H1 (cell line): ENCODE measurements at regions not wholly inside any gene's neighbourhood (a gene's known extent, or its start where the extent isn't known, plus 50 kb on each side); places are given as distances from the start of the nearest gene placed in this dataset.

Experiments
- CTCF ChIA-PET: fragments of 300-600 bp; sonication (Branson Sonifier 250); formaldehyde crosslinking; loops from one replicate; lab custom pipeline; 2021; ENCODE audit not compliant: partially characterized antibody; lab: Charles Lee
- POLR2A ChIA-PET: fragments of 300-600 bp; sonication (Branson Sonifier 250); formaldehyde crosslinking; loops from one replicate; lab custom pipeline; 2021; ENCODE audit warnings: inconsistent platforms; ENCODE audit not compliant: partially characterized antibody; lab: Charles Lee
- DNase-seq, 2 experiments: peaks; one replicate each; pipeline versions ENCODE4 v3.0.0 to v3.0.0-alpha.2; 2010 to 2022; ENCODE audit warnings: low spot score in 2 of 2, low read depth in 1 of 2, mixed read lengths in 1 of 2
- FAIRE-seq: peaks from 2 replicates; lab custom pipeline; 2011; peaks lifted over from hg19 to GRCh38; lab: Jason Lieb, UNC
- H2AFZ ChIP-seq: 2 replicates; pipeline ENCODE4 v1.8.1; 2012; ENCODE audit warnings: low read length, inconsistent platforms
- H2AK5ac ChIP-seq: 2 replicates; pipeline ENCODE4 v1.6.1; 2013; ENCODE audit warnings: low read depth, low read length
- H2BK120ac ChIP-seq: replicated peaks from 2 replicates; pipeline ENCODE3; 2013; ENCODE audit warnings: low read depth, low read length, inconsistent platforms
- H2BK12ac ChIP-seq: 2 replicates; pipeline ENCODE4 v1.6.1; 2013; ENCODE audit warnings: low read depth, low read length
- H2BK15ac ChIP-seq: 2 replicates; pipeline ENCODE4 v1.6.1; 2013; ENCODE audit warnings: low read length
- H2BK20ac ChIP-seq: 2 replicates; pipeline ENCODE4 v1.6.1; 2013; ENCODE audit warnings: low read length
- H2BK5ac ChIP-seq: 2 replicates; pipeline ENCODE4 v1.6.1; 2013; ENCODE audit warnings: low read depth, low read length
- H3K14ac ChIP-seq: 2 replicates; pipeline ENCODE4 v1.6.1; 2013; ENCODE audit warnings: inconsistent platforms; ENCODE audit not compliant: insufficient read length
- H3K18ac ChIP-seq: 2 replicates; pipeline ENCODE4 v1.6.1; 2013; ENCODE audit warnings: low read length; ENCODE audit errors: extremely low read depth
- H3K23ac ChIP-seq: 2 replicates; pipeline ENCODE4 v1.6.1; 2013; ENCODE audit warnings: inconsistent platforms; ENCODE audit not compliant: insufficient read length
- H3K23me2 ChIP-seq: 2 replicates; pipeline ENCODE4 v1.6.1; 2013; ENCODE audit warnings: low read depth, low read length
- H3K27ac ChIP-seq: 2 replicates; pipeline ENCODE4 v1.6.1; 2011; ENCODE audit warnings: low read depth, low read length, inconsistent platforms
- H3K27me3 ChIP-seq, 4 experiments: replicated peaks in 1 of 4; 1 replicate in 1 of 4; 2 replicates in 3 of 4; pipeline versions ENCODE4 v1.6.1 to v1.8.1; 2011 to 2013; ENCODE audit warnings: low read length in 3 of 4, mild to moderate bottlenecking in 3 of 4, inconsistent platforms in 2 of 4, mixed read lengths in 2 of 4, moderate library complexity in 1 of 4; ENCODE audit not compliant: control insufficient read depth in 3 of 4, insufficient read depth in 3 of 4; ENCODE audit errors: extremely low read depth in 1 of 4
- H3K36me3 ChIP-seq, 4 experiments: 2 replicates each; pipeline versions ENCODE4 v1.6.1 to v1.8.1; 2011 to 2013; ENCODE audit warnings: mild to moderate bottlenecking in 4 of 4, low read length in 3 of 4, moderate library complexity in 2 of 4, control low read depth in 1 of 4, inconsistent platforms in 1 of 4; ENCODE audit not compliant: insufficient read depth in 4 of 4, control insufficient read depth in 2 of 4
- H3K4ac ChIP-seq: replicated peaks from 2 replicates; pipeline ENCODE3; 2013; ENCODE audit warnings: low read length, low read depth, mixed read lengths, inconsistent platforms; ENCODE audit not compliant: insufficient read length
- H3K4me1 ChIP-seq, 4 experiments: replicated peaks in 1 of 4; 1 replicate in 1 of 4; 2 replicates in 3 of 4; pipeline versions ENCODE4 v1.6.1 to v1.8.1; 2011 to 2013; ENCODE audit warnings: low read length in 3 of 4, inconsistent platforms in 2 of 4, mixed read lengths in 1 of 4; ENCODE audit not compliant: insufficient read depth in 4 of 4, control insufficient read depth in 3 of 4
- H3K4me2 ChIP-seq, 2 experiments: 2 replicates each; pipeline versions ENCODE4 v1.6.1 to v1.8.1; 2011 to 2013; ENCODE audit warnings: low read depth in 2 of 2, low read length in 2 of 2, control low read depth in 1 of 2, inconsistent platforms in 1 of 2, mild to moderate bottlenecking in 1 of 2; ENCODE audit not compliant: insufficient read depth in 1 of 2
- H3K4me3 ChIP-seq, 4 experiments: fragments of 200-600, 300-600 bp in 1 of 4; sonication (generic), shearing (Covaris generic), sonication (Bioruptor Twin) in 1 of 4; 2 replicates each; pipeline versions ENCODE4 v1.5.1 to v1.8.1; 2011 to 2016; ENCODE audit warnings: low read length in 4 of 4, low read depth in 3 of 4, control low read depth in 2 of 4, inconsistent platforms in 2 of 4, mild to moderate bottlenecking in 2 of 4, mixed read lengths in 1 of 4, moderate library complexity in 1 of 4; ENCODE audit not compliant: insufficient read depth in 2 of 4; ENCODE audit errors: extremely low read depth in 1 of 4
- H3K56ac ChIP-seq: replicated peaks from 2 replicates; pipeline ENCODE3; 2013; ENCODE audit warnings: low read depth, mild to moderate bottlenecking, mixed read lengths, low read length, inconsistent platforms; ENCODE audit not compliant: insufficient read length
- H3K79me1 ChIP-seq: 2 replicates; pipeline ENCODE4 v1.6.1; 2013; ENCODE audit warnings: low read depth, low read length, control low read depth
- H3K79me2 ChIP-seq, 2 experiments: 2 replicates each; pipeline versions ENCODE4 v1.6.1 to v1.8.1; 2012 to 2013; ENCODE audit warnings: low read length in 2 of 2, mild to moderate bottlenecking in 2 of 2, inconsistent platforms in 1 of 2; ENCODE audit not compliant: insufficient read depth in 2 of 2, control insufficient read depth in 1 of 2
- H3K9ac ChIP-seq, 4 experiments: replicated peaks in 1 of 4; 1 replicate in 1 of 4; 2 replicates in 3 of 4; pipeline versions ENCODE4 v1.6.1 to v1.8.1; 2011 to 2013; ENCODE audit warnings: low read depth in 3 of 4, low read length in 3 of 4, control low read depth in 2 of 4, mild to moderate bottlenecking in 2 of 4, moderate library complexity in 2 of 4, inconsistent platforms in 1 of 4; ENCODE audit errors: extremely low read depth in 1 of 4
- H3K9me3 ChIP-seq, 2 experiments: 2 replicates each; pipeline versions ENCODE4 v1.6.1 to v1.8.1; 2012 to 2013; ENCODE audit warnings: mild to moderate bottlenecking in 2 of 2, moderate library complexity in 2 of 2, control low read depth in 1 of 2, inconsistent platforms in 1 of 2, low read depth in 1 of 2, low read length in 1 of 2, mixed read lengths in 1 of 2; ENCODE audit not compliant: insufficient read depth in 2 of 2
- H4K20me1 ChIP-seq, 2 experiments: replicated peaks in 1 of 2; 2 replicates each; pipeline versions ENCODE3 to v1.8.1; 2011 to 2013; ENCODE audit warnings: inconsistent platforms in 2 of 2, low read length in 2 of 2, mild to moderate bottlenecking in 1 of 2; ENCODE audit not compliant: insufficient read depth in 2 of 2, control insufficient read depth in 1 of 2
- H4K5ac ChIP-seq: 2 replicates; pipeline ENCODE4 v1.6.1; 2013; ENCODE audit warnings: low read length, low read depth, mixed read lengths, inconsistent platforms; ENCODE audit not compliant: insufficient read length
- H4K8ac ChIP-seq: 2 replicates; pipeline ENCODE4 v1.8.0; 2013; ENCODE audit warnings: mild to moderate bottlenecking, moderate library complexity, low read length, inconsistent platforms; ENCODE audit not compliant: insufficient read depth; ENCODE audit errors: extremely low read depth
- H4K91ac ChIP-seq: replicated peaks from 2 replicates; pipeline ENCODE3; 2013; ENCODE audit warnings: low read length, mixed read lengths, inconsistent platforms; ENCODE audit not compliant: insufficient read length
- BRCA1 ChIP-seq: IDR thresholded peaks from 2 replicates; pipeline ENCODE4 v1.6.1; 2012; ENCODE audit warnings: low read depth, low read length, improper control_type of control experiment
- CBX8 ChIP-seq: fragments of 300-800, 300-1000 bp; sonication (generic); IDR thresholded peaks from 2 replicates; pipeline ENCODE4 v1.7.1; 2016; ENCODE audit warnings: low read depth, low read length, borderline replicate concordance
- CTBP2 ChIP-seq: IDR thresholded peaks from 2 replicates; pipeline ENCODE4 v1.7.0; 2011; ENCODE audit warnings: borderline replicate concordance, mild to moderate bottlenecking, moderate library complexity, mixed read lengths, low read length; ENCODE audit not compliant: insufficient read depth, insufficient read length
- JUN ChIP-seq: IDR thresholded peaks from 2 replicates; pipeline ENCODE4 v1.6.1; 2011; ENCODE audit warnings: low read depth, mild to moderate bottlenecking, improper control_type of control experiment, low read length
- JUND ChIP-seq: IDR thresholded peaks from 2 replicates; pipeline ENCODE4 v1.6.1; 2011; ENCODE audit warnings: mild to moderate bottlenecking, improper control_type of control experiment, low read length
- RXRA ChIP-seq: IDR thresholded peaks from 2 replicates; pipeline ENCODE4 v1.6.1; 2011; ENCODE audit warnings: low read depth, mild to moderate bottlenecking, low read length, moderate library complexity; ENCODE audit not compliant: insufficient read depth
- SAP30 ChIP-seq: fragments of 300-600 bp; sonication (generic); IDR thresholded peaks from 2 replicates; pipeline ENCODE4 v1.7.1; 2012; ENCODE audit warnings: low read length, moderate library complexity, mild to moderate bottlenecking, inconsistent platforms; ENCODE audit not compliant: insufficient read depth, insufficient replicate concordance
- TAF7 ChIP-seq: optimal IDR thresholded peaks from 2 replicates; pipeline ENCODE3; 2011; ENCODE audit warnings: low read depth, mild to moderate bottlenecking, inconsistent platforms, low read length, moderate library complexity, borderline replicate concordance
- TBP ChIP-seq: IDR thresholded peaks from 2 replicates; pipeline ENCODE4 v1.6.1; 2011; ENCODE audit warnings: low read depth, low read length, improper control_type of control experiment
- WGBS, 2 experiments: shearing (Covaris generic) in 1 of 2; methylation state at CpG; one replicate each; pipeline versions ENCODE4 v1.1.6 to v1.1.7; 2013 to 2015; ENCODE audit warnings: low lambda C conversion rate in 2 of 2, mixed read lengths in 2 of 2, inconsistent platforms in 1 of 2, low coverage in 1 of 2, missing lambda C conversion rate in 1 of 2; ENCODE audit not compliant: insufficient replicate concordance in 2 of 2, insufficient coverage in 1 of 2, insufficient read length in 1 of 2; ENCODE audit errors: extremely low coverage in 1 of 2, missing lambda C conversion rate in 1 of 2; 5-methylcytosine and 5-hydroxymethylcytosine counted together
- TF ChIP-seq, protein P1 (sequence below): IDR thresholded peaks from 2 replicates; pipeline ENCODE4 v1.6.1; 2012; ENCODE audit warnings: low read length, inconsistent platforms

DNA sequence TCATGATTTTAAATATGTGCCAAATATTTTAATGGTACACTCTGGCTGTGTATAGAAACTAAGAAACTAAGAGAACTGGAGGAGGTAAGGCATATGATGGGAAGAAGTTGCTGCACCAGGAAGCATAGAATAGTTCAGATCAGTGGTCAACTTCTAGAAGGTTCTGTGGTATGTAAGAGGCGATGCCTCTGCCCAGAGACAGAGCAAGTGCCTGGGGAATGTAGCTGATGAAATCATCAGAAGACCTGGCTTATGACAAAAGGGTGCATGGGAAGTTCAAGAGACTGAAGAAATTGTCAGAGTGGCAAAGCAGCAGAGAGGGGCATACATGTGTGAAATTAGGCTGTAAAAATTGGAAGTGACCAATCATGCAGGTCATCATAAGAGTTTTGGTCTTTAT lies 580.8 kb downstream of the BMP2 start:
- Histone ChIP-seq H4K91ac (no peak overlapping the region), H3K9ac (no peak overlapping the region), H2BK20ac (no peak overlapping the region)
- TF ChIP-seq RXRA (no peak), TBP (no peak), SAP30 (no peak), CBX8 (no peak), BRCA1 (no peak), CTBP2 (no peak), TAF7 (no peak), JUN (no peak), JUND (no peak)
- TF ChIP-seq, protein P1, sequence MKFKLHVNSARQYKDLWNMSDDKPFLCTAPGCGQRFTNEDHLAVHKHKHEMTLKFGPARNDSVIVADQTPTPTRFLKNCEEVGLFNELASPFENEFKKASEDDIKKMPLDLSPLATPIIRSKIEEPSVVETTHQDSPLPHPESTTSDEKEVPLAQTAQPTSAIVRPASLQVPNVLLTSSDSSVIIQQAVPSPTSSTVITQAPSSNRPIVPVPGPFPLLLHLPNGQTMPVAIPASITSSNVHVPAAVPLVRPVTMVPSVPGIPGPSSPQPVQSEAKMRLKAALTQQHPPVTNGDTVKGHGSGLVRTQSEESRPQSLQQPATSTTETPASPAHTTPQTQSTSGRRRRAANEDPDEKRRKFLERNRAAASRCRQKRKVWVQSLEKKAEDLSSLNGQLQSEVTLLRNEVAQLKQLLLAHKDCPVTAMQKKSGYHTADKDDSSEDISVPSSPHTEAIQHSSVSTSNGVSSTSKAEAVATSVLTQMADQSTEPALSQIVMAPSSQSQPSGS: no peak

More for the DNA sequence above, 580.8 kb downstream of the BMP2 start:
- Histone ChIP-seq H3K18ac (no peak overlapping the region), H3K23ac (no peak overlapping the region), H2BK5ac (no peak overlapping the region), H3K27ac (no peak overlapping the region), H3K56ac (no peak overlapping the region), H4K20me1 (no peaks in the 10 kb centered on the region), H3K9me3 (no peaks in the 10 kb centered on the region), H3K4me2 (no peak overlapping the region), H3K79me1 (no peaks in the 10 kb centered on the region), H3K4me1 (no peaks in the 10 kb centered on the region), H2BK15ac (no peak overlapping the region), H3K27me3 (no peaks in the 10 kb centered on the region), H3K4ac (no peak overlapping the region), H3K79me2 (no peaks in the 10 kb centered on the region), H3K14ac (no peak overlapping the region), H3K36me3 (no peaks in the 10 kb centered on the region), H4K8ac (no peak overlapping the region), H3K4me3 (no peak overlapping the region), H2AK5ac (no peak overlapping the region), H2BK12ac (no peak overlapping the region), H2AFZ (no peak overlapping the region), H3K23me2 (no peaks in the 10 kb centered on the region), H2BK120ac (no peak overlapping the region), H4K5ac (no peak overlapping the region)
- ChIA-PET POLR2A (no interaction called here), CTCF (no interaction called here)
- DNase-seq: no peak
- 94% methylated on average over 1 of the region's 1 CpG; no CpG with 5 or more reads in 1 of the 2 experiments for WGBS, 2 experiments
- no peak for FAIRE-seq
